HUES6 (cell line): ENCODE measurements at regions not wholly inside any gene's neighbourhood (a gene's known extent, or its start where the extent isn't known, plus 50 kb on each side); places are given as distances from the start of the nearest gene placed in this dataset.

Experiments
- H3K27ac ChIP-seq: 2 replicates; pipeline ENCODE4 v1.7.0; 2013; ENCODE audit warnings: low read depth, mild to moderate bottlenecking, low read length, inconsistent platforms
- H3K27me3 ChIP-seq: 2 replicates; pipeline ENCODE4 v1.6.1; 2013; ENCODE audit warnings: low read length; ENCODE audit not compliant: control insufficient read depth, insufficient read depth
- H3K36me3 ChIP-seq: 2 replicates; pipeline ENCODE4 v1.6.1; 2013; ENCODE audit warnings: low read length; ENCODE audit not compliant: control insufficient read depth, insufficient read depth
- H3K4me1 ChIP-seq: 2 replicates; pipeline ENCODE4 v1.6.1; 2013; ENCODE audit warnings: low read length; ENCODE audit not compliant: control insufficient read depth, insufficient read depth
- H3K4me3 ChIP-seq: 2 replicates; pipeline ENCODE4 v1.5.1; 2013; ENCODE audit warnings: low read depth, low read length
- H3K9ac ChIP-seq: one replicate; pipeline ENCODE4 v1.6.1; 2013; ENCODE audit warnings: mild to moderate bottlenecking, low read length
- H3K9me3 ChIP-seq: 2 replicates; pipeline ENCODE4 v1.6.1; 2013; ENCODE audit warnings: low read depth, low read length; ENCODE audit not compliant: control insufficient read depth, insufficient read depth

DNA sequence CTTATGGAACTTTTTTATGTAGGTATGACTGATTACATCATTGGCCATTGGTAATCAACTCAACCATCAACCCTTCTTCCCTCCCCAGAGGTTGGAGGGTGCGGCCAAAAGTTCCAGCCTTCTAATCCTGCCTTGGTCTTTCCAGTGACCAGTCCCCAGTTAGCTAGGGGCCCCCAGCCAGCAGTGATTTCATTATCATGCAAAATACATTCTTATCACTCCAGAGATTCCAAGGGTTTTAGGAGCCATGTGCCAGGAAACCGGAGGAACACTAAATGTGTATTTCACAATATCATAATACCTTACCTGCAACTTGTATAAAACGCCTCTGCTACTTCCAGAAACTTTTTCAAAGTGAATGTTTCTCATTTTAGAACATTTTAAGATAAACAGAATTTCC lies 181.5 kb upstream of the PELI2 start:
- no peak overlapping the region for H3K27ac ChIP-seq
- H3K4me3 ChIP-seq = no peak overlapping the region
- H3K9me3 ChIP-seq = peaks cover 17% of the 10 kb centered on the region
- H3K9ac ChIP-seq = no peak overlapping the region
- peaks cover 5% of the 10 kb centered on the region; the same call in 1 of the 2 replicates for H3K4me1 ChIP-seq
- H3K27me3 ChIP-seq = no peaks in the 10 kb centered on the region
- no peaks in the 10 kb centered on the region for H3K36me3 ChIP-seq

DNA sequence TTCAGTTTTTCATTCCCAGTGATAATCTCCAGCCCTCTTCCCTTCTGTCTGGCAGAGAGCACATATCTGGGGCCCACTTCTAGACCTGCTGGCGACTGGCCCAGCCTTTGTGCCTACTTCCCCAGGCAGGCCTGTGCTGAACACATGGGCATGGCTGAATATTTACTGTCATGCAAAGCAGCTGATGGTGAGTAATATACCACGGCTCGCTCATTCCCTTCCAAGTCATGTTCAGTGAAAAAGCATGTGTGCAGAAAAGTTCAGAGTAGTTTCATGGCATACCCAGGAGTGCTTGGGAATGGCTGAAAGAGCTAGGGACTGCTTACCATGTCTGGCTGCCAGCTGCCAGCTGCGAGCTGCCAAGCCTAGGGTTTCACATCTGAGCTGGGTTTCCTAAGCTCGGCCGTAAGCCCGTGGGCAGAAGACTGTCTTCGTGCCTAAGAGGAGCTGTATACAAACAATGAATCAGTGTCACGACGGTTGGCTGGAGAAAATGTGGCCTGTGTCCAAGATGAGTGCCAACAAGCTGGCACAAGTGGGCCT lies 179.9 kb upstream of the PELI2 start:
- Histone ChIP-seq H3K36me3 (no peaks in the 10 kb centered on the region), H3K9me3 (peaks cover 17% of the 10 kb centered on the region), H3K9ac (no peak overlapping the region), H3K27me3 (no peaks in the 10 kb centered on the region), H3K4me1 (peaks cover 5% of the 10 kb centered on the region; the same call in 1 of the 2 replicates), H3K4me3 (no peak overlapping the region), H3K27ac (no peak overlapping the region)

DNA sequence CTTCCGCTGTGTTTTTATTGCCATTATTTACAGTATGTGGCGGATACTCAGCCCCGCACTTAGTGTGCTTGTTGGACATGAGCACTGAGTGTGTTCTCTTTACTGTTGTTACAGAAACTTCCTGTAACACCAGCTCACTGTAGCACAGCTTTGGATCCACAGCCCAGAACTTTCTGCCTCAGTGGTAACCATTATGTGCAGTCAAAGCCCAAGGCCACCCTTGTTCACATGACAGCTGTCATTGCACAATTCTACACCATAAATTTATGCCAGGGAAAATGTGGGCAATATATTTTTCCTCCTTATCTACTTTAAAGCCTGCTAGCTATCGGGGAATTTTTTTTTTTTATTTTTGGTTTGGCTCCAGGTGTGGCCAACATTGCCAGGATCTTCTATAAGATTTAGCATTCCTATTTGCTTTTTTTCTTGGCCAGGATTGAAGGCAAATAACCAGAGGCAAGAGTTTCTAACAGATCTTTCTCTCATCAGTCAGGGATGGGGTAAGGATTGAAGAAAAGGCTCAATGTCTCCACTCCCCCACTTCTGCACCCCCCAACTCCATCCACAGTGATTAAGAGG lies 176.0 kb upstream of the PELI2 start:
- H3K36me3 ChIP-seq = no peaks in the 10 kb centered on the region
- H3K4me1 ChIP-seq = peaks cover 2% of the 10 kb centered on the region; the same call in 1 of the 2 replicates
- no peak overlapping the region for H3K27ac ChIP-seq
- H3K27me3 ChIP-seq = no peaks in the 10 kb centered on the region
- H3K4me3 ChIP-seq = no peak overlapping the region
- H3K9ac ChIP-seq = no peak overlapping the region
- peaks cover 7% of the 10 kb centered on the region for H3K9me3 ChIP-seq

DNA sequence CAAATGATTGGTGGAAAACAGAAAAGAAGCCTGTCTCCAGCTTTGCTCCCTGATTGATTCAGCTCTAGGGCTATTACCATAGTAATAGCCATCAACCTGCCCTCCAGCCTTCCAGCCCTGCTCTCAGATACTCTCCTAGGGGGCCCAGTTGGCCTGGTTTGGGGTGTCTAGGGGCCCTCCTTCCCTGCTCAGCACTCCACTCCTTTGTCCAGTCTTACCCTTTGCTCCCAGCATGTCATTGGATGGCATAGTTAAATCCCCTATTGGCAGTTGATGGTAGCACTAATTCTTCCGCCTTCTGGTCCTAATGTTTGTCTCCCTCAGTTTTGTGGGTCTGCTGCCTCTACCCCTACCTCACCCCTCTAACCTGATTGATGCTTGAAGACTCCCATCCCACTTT lies 175.4 kb upstream of the PELI2 start:
- Histone ChIP-seq H3K9me3 (peaks cover 7% of the 10 kb centered on the region), H3K9ac (no peak overlapping the region), H3K4me1 (no peaks in the 10 kb centered on the region), H3K36me3 (no peaks in the 10 kb centered on the region), H3K27me3 (no peaks in the 10 kb centered on the region), H3K27ac (no peak overlapping the region), H3K4me3 (no peak overlapping the region)

DNA sequence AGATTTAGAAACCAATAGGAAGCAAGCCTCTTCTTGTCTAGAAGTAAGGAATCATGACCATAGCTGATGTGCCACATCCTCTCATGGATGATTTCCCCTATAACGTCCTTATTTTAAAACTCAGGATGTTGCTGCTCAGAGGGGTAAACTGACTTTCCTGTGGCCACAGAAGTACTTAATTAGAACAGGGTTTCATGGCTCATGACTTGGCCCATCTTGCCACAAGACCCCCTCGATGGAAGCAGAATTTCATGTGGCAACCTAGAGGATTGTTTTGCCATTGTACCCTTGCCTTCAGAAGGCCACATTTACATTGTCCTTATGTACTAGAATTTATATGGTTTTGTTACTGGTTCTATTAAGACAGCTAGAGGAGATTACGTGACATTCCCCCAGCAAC lies 173.5 kb upstream of the PELI2 start:
- Histone ChIP-seq H3K9me3 (peaks cover under 1% of the 10 kb centered on the region; the same call in 1 of the 2 replicates), H3K4me1 (no peaks in the 10 kb centered on the region), H3K36me3 (no peaks in the 10 kb centered on the region), H3K27ac (no peak overlapping the region), H3K9ac (no peak overlapping the region), H3K4me3 (no peak overlapping the region), H3K27me3 (no peaks in the 10 kb centered on the region)

DNA sequence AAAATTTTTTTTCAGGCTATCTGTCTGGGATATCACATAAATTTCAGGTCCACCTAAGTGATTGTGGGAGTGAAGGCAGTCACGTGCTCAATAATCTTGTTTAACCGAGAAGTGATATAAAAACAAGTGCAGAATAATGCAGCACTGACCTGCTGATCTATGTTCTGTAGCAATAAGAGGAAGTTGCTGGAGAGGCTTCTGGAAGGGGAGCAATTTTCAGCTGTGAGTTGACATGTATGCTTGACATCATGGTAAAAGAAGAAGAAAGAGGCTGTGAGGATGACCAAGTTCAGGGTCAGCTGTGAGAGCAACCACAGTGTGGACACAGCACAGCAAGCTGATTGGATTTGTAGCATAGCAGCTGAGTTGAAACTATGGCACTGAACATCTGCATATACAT lies 172.0 kb upstream of the PELI2 start:
- H3K4me1 ChIP-seq = no peaks in the 10 kb centered on the region
- no peaks in the 10 kb centered on the region for H3K9me3 ChIP-seq
- H3K27me3 ChIP-seq = no peaks in the 10 kb centered on the region
- H3K36me3 ChIP-seq = no peaks in the 10 kb centered on the region
- no peak overlapping the region for H3K4me3 ChIP-seq
- H3K27ac ChIP-seq = no peak overlapping the region
- no peak overlapping the region for H3K9ac ChIP-seq

DNA sequence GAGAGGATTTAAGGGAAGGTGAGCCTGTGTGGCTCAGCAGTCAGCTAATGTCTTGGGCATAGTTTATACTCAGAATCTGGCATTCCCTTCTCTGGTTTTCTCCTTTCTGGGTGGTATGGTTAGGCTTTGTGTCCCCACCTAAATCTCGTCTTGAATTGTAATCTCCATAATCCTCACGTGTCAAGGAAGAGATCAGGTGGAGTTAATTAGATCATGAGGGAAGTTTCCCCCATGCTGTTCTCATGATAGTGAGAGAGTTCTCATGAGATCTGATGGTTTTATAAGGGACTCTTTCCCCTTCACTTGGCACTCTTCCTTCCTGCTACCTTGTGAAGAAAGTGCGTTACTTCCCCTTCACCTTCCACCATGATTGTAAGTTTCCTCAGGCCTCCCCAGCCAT lies 169.8 kb upstream of the PELI2 start:
- no peak overlapping the region for H3K4me3 ChIP-seq
- no peak overlapping the region for H3K27ac ChIP-seq
- H3K9me3 ChIP-seq = no peaks in the 10 kb centered on the region
- H3K36me3 ChIP-seq = no peaks in the 10 kb centered on the region
- no peak overlapping the region for H3K9ac ChIP-seq
- H3K27me3 ChIP-seq = no peaks in the 10 kb centered on the region
- no peaks in the 10 kb centered on the region for H3K4me1 ChIP-seq

DNA sequence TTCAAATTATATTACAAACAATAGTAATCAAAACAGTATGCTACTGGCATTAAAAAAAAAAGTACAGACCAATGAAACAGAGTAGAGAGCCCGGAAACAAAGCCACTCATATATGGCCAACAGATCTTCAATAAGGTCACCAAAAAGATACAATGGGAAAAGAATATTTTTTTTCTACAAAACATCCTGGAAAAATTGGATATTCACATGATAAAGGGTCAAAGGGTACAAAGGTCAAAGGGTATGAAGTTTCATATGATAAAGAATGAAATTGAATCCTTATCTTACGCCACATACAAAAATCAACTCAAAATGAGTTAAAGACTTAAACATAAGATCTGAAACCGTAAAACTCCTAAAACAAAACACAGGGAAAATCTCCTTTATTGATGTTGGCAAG lies 168.5 kb upstream of the PELI2 start:
- no peak overlapping the region for H3K4me3 ChIP-seq
- H3K27ac ChIP-seq = no peak overlapping the region
- no peak overlapping the region for H3K9ac ChIP-seq
- H3K27me3 ChIP-seq = no peaks in the 10 kb centered on the region
- H3K9me3 ChIP-seq = no peaks in the 10 kb centered on the region
- H3K36me3 ChIP-seq = no peaks in the 10 kb centered on the region
- H3K4me1 ChIP-seq = no peaks in the 10 kb centered on the region

DNA sequence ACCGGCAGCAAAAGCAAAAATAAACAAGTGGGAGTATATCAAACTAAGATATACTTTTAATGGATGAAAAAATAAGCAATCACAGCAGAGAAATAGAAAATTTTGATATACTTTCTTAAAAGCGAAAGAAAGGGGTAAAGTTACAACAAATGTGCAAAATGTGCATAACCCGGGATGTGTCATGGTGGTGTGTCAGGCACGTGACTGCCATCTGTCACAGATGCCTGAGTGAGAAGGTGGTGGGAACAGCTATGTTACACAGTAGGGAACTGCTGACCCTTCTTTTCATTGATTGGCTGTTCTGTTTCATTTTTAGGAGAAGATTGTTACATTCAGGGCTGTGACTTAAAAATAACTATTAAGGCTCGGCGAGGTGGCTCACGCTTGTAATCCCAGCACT lies 168.1 kb upstream of the PELI2 start:
- no peaks in the 10 kb centered on the region for H3K4me1 ChIP-seq

DNA sequence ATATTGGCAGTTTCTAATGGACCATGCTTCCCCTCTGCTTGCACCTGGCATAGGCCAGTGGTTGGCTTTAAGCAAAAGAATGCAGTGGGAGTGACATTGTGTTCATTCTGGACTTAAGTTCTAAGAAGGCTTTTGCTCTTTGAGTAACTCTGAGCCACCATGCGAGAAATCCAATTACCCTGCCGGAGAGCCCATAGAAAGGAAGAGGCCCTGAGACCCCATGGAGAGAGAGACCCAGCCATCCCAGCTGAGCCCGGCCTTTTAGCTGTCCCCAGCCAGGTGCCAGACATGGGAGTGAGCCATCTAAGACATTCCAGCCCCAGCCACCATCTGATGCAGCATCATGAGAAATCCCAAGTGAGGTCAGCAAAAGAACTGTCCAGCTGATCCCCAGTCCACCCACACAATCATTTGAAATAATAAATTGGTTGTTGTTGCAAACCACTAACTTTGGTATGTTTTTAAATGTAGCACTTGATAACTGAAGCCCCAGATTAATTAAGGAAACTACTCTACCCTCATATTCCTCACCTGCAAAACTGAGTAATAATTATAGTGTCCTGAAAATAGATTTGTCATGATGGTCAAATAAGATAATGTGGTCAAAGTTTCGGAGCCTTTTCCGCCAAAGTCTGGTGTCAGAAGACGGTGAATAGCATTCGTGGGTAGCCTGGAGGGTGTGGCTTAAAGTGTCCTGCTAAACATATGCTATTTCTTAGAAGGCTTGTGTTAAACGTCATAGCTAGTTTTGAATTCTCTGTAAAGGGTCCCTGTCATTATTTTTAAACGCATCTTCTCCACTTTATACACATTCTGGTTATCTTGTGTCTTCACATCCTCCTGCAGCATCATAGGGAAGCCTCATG lies 166.6 kb upstream of the PELI2 start:
- Histone ChIP-seq H3K4me1 (no peaks in the 10 kb centered on the region), H3K4me3 (no peak overlapping the region), H3K27ac (no peak overlapping the region)

More for the DNA sequence above, 168.1 kb upstream of the PELI2 start:
- Histone ChIP-seq H3K4me3 (no peak overlapping the region), H3K27ac (no peak overlapping the region), H3K36me3 (no peaks in the 10 kb centered on the region), H3K9ac (no peak overlapping the region), H3K9me3 (no peaks in the 10 kb centered on the region), H3K27me3 (no peaks in the 10 kb centered on the region)

DNA sequence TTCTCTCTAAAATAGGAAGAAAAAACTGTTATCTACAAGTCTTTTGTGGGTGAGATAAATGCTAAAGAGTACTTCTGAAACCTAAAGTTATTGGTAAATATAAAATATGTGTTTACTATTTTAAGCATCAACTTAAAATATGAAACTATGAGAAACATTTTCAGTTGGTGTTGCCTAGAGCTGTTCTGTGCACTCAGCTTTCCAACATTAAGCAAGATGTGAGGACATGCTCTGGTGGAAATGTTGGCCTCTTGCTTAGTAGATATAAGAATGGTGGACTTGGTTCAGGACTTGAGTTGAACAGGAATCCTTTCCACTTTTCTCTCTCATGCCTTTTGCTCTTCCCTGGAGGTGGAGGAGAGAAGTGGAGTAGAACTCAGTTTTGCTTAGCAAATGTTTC lies 164.1 kb upstream of the PELI2 start:
- no peaks in the 10 kb centered on the region for H3K9me3 ChIP-seq
- H3K4me3 ChIP-seq = no peak overlapping the region
- H3K36me3 ChIP-seq = no peaks in the 10 kb centered on the region
- no peaks in the 10 kb centered on the region for H3K27me3 ChIP-seq
- peaks cover 15% of the 10 kb centered on the region for H3K4me1 ChIP-seq
- no peak overlapping the region for H3K27ac ChIP-seq
- H3K9ac ChIP-seq = no peak overlapping the region

More for the DNA sequence above, 166.6 kb upstream of the PELI2 start:
- Histone ChIP-seq H3K9ac (no peak overlapping the region), H3K36me3 (no peaks in the 10 kb centered on the region), H3K27me3 (no peaks in the 10 kb centered on the region), H3K9me3 (no peaks in the 10 kb centered on the region)
